HCT116 (cell line): ENCODE measurements at regions not wholly inside any gene's neighbourhood (a gene's known extent, or its start where the extent isn't known, plus 50 kb on each side); places are given as distances from the start of the nearest gene placed in this dataset.
"Not testable (repeated sequence)": the region's sequence is repeated elsewhere in the genome, so short reads cannot be mapped to it uniquely, and the experiment has no call there.

Source experiments
- ATAC-seq: fragments of 200-7000 bp; cut with Tn5 transposase; 2 replicates; pipeline ENCODE4 v1.9.1; 2020; ENCODE audit warnings: mild to moderate bottlenecking, moderate library complexity
- BruUV-seq: library from RNA; stranded (reverse); fragments of 400-500 nt; replicated peaks from 2 replicates; lab custom pipeline; 2021; lab: Mats Ljungman, UMichigan
- CTCF ChIA-PET: fragments of 300-600 bp; sonication (Branson Sonifier 250); formaldehyde crosslinking; loops from one replicate; lab custom pipeline; 2021; ENCODE audit warnings: antibody characterized with exemption; lab: Charles Lee
- POLR2A ChIA-PET: fragments of 300-600, 350-600 bp; sonication (Branson Sonifier 250); formaldehyde crosslinking; loops from one replicate; lab custom pipeline; 2021; ENCODE audit warnings: antibody characterized with exemption; lab: Charles Lee
- RAD21 ChIA-PET, 2 experiments: fragments of 300-600 bp; sonication (Branson Sonifier 250); formaldehyde crosslinking; loops; one replicate each; lab custom pipeline; 2023; ENCODE audit warnings: low total read pairs in 2 of 2; ENCODE audit not compliant: uncharacterized antibody in 2 of 2, unreplicated experiment in 2 of 2, low non-redundant PET in 1 of 2; lab: Charles Lee
- DNase-seq: peaks from one replicate; pipeline ENCODE4 v3.0.0-alpha.2; 2010; ENCODE audit warnings: low read depth, low spot score
- H2AFZ ChIP-seq: fragments of 200-600 bp; shearing (Covaris generic), sonication (generic); 2 replicates; pipeline ENCODE4 v1.6.1; 2017; ENCODE audit warnings: low read depth, mixed run types, mixed read lengths, antibody characterized with exemption, low read length; ENCODE audit not compliant: poor library complexity, severe bottlenecking
- H3K27ac ChIP-seq: 2 replicates; pipeline ENCODE4 v1.5.1; 2012; ENCODE audit warnings: low read depth, low read length
- H3K27me3 ChIP-seq: fragments of 200-600 bp; sonication (generic); 2 replicates; pipeline ENCODE4 v1.6.1; 2016; ENCODE audit warnings: mixed run types, low read length, mixed read lengths; ENCODE audit not compliant: insufficient read depth
- H3K36me3 ChIP-seq, 2 experiments: fragments of 200-500 bp in 1 of 2; fragments of 200-600 bp in 1 of 2; sonication (Bioruptor generic) in 1 of 2; sonication (generic) in 1 of 2; 2 replicates each; pipeline versions ENCODE4 v1.5.1 to v1.6.1; 2014 to 2016; ENCODE audit warnings: low read length in 2 of 2, inconsistent platforms in 1 of 2, mixed read lengths in 1 of 2, mixed run types in 1 of 2; ENCODE audit not compliant: insufficient read depth in 2 of 2, control insufficient read depth in 1 of 2
- H3K4me1 ChIP-seq, 2 experiments: fragments of 200-600 bp in 1 of 2; sonication (generic) in 1 of 2; 2 replicates each; pipeline versions ENCODE4 v1.5.1 to v1.6.1; 2012 to 2017; ENCODE audit warnings: low read length in 2 of 2, inconsistent platforms in 1 of 2, mild to moderate bottlenecking in 1 of 2, mixed read lengths in 1 of 2, mixed run types in 1 of 2, moderate library complexity in 1 of 2; ENCODE audit not compliant: insufficient read depth in 2 of 2, control insufficient read depth in 1 of 2
- H3K4me2 ChIP-seq: fragments of 200-600 bp; sonication (generic); 2 replicates; pipeline ENCODE4 v1.6.1; 2017; ENCODE audit warnings: mixed run types, low read length, mixed read lengths
- H3K4me3 ChIP-seq, 2 experiments: fragments of 200-600 bp in 1 of 2; sonication (generic) in 1 of 2; replicated peaks in 1 of 2; 2 replicates each; pipeline ENCODE4 v1.5.1; 2011 to 2016; ENCODE audit warnings: low read length in 2 of 2, control low read depth in 1 of 2, low read depth in 1 of 2, mild to moderate bottlenecking in 1 of 2, mixed read lengths in 1 of 2, mixed run types in 1 of 2
- H3K79me2 ChIP-seq: fragments of 200-600 bp; sonication (generic); 2 replicates; pipeline ENCODE4 v1.6.1; 2017; ENCODE audit warnings: mild to moderate bottlenecking, mixed run types, low read length, moderate library complexity, mixed read lengths; ENCODE audit not compliant: insufficient read depth
- H3K9ac ChIP-seq: fragments of 200-600 bp; sonication (generic); 2 replicates; pipeline ENCODE4 v1.6.1; 2016; ENCODE audit warnings: low read length, mixed read lengths
- H3K9me2 ChIP-seq: fragments of 200-600 bp; sonication (generic), shearing (Covaris generic); 2 replicates; pipeline ENCODE4 v1.6.1; 2017; ENCODE audit warnings: mixed run types, mild to moderate bottlenecking, moderate library complexity; ENCODE audit not compliant: insufficient read depth
- H3K9me3 ChIP-seq, 2 experiments: fragments of 200-500 bp in 1 of 2; fragments of 200-600 bp in 1 of 2; sonication (Bioruptor generic) in 1 of 2; sonication (generic) in 1 of 2; 2 replicates each; pipeline ENCODE4 v1.6.1; 2014 to 2017; ENCODE audit warnings: low read length in 2 of 2, mixed read lengths in 2 of 2, inconsistent platforms in 1 of 2, low read depth in 1 of 2, mild to moderate bottlenecking in 1 of 2, mixed run types in 1 of 2, moderate library complexity in 1 of 2; ENCODE audit not compliant: control insufficient read depth in 1 of 2, insufficient read depth in 1 of 2
- H4K20me1 ChIP-seq: fragments of 200-600 bp; sonication (generic), shearing (Covaris generic); 2 replicates; pipeline ENCODE4 v1.6.1; 2017; ENCODE audit warnings: mixed run types, mild to moderate bottlenecking, moderate library complexity; ENCODE audit not compliant: insufficient read depth
- CBX3 ChIP-seq: IDR thresholded peaks from 2 replicates; pipeline ENCODE4 v1.6.1; 2012; ENCODE audit warnings: low read depth
- CEBPB ChIP-seq: IDR thresholded peaks from 2 replicates; pipeline ENCODE4 v1.6.1; 2012; ENCODE audit warnings: low read depth
- EZH2 ChIP-seq: fragments of 200-600 bp; sonication (generic); IDR thresholded peaks from 2 replicates; pipeline ENCODE4 v1.6.1; 2017; ENCODE audit warnings: antibody characterized with exemption, mixed run types
- EZH2phosphoT487 ChIP-seq: fragments of 200-600 bp; IDR thresholded peaks from 2 replicates; pipeline ENCODE4 v1.6.1; 2018; ENCODE audit warnings: antibody characterized with exemption, borderline replicate concordance
- FOSL1 ChIP-seq: IDR thresholded peaks from 2 replicates; pipeline ENCODE4 v1.6.1; 2012; ENCODE audit warnings: low read depth
- POLR2A ChIP-seq: IDR thresholded peaks from 2 replicates; pipeline ENCODE4 v1.7.0; 2011; ENCODE audit warnings: borderline replicate concordance; ENCODE audit not compliant: insufficient read depth, insufficient read length; ENCODE audit errors: extremely low read depth
- POLR2AphosphoS5 ChIP-seq: IDR thresholded peaks from 2 replicates; pipeline ENCODE4 v1.6.1; 2011; ENCODE audit warnings: mild to moderate bottlenecking, low read depth, low read length, moderate library complexity
- SIN3A ChIP-seq: IDR thresholded peaks from 2 replicates; pipeline ENCODE4 v1.6.1; 2012; ENCODE audit warnings: low read depth
- SRF ChIP-seq: IDR thresholded peaks from 2 replicates; pipeline ENCODE4 v1.6.1; 2012; ENCODE audit warnings: low read depth
- TCF7L2 ChIP-seq: IDR thresholded peaks from 2 replicates; pipeline ENCODE4 v1.7.0; 2011; ENCODE audit warnings: borderline replicate concordance, inconsistent platforms; ENCODE audit not compliant: insufficient read depth, insufficient read length; ENCODE audit errors: extremely low read depth
- intact Hi-C: fragments of 100-400 bp; cut with micrococcal nuclease; formaldehyde crosslinking; loops from 2 replicates; pipeline ENCODE4 v1.10.0; 2022
- TF ChIP-seq, protein P1 (sequence below): IDR thresholded peaks from 2 replicates; pipeline ENCODE4 v1.6.1; 2011; ENCODE audit warnings: mild to moderate bottlenecking, low read length, moderate library complexity; ENCODE audit not compliant: insufficient replicate concordance; ENCODE audit errors: extremely low read depth
- TF ChIP-seq, protein P2 (sequence below): IDR thresholded peaks from 2 replicates; pipeline ENCODE4 v1.6.1; 2012
- TF ChIP-seq, protein P3 (sequence below), 3 experiments: fragments of 200-600 bp in 1 of 3; sonication (generic) in 1 of 3; IDR thresholded peaks in 2 of 3; conservative IDR thresholded peaks in 1 of 3; 2 replicates each; pipeline ENCODE4 v1.5.1; 2012 to 2017; ENCODE audit warnings: low read depth in 2 of 3, low read length in 2 of 3, antibody characterized with exemption in 1 of 3, borderline replicate concordance in 1 of 3, control low read depth in 1 of 3, mild to moderate bottlenecking in 1 of 3, mixed read lengths in 1 of 3, mixed run types in 1 of 3, moderate library complexity in 1 of 3; ENCODE audit not compliant: insufficient read depth in 1 of 3

DNA sequence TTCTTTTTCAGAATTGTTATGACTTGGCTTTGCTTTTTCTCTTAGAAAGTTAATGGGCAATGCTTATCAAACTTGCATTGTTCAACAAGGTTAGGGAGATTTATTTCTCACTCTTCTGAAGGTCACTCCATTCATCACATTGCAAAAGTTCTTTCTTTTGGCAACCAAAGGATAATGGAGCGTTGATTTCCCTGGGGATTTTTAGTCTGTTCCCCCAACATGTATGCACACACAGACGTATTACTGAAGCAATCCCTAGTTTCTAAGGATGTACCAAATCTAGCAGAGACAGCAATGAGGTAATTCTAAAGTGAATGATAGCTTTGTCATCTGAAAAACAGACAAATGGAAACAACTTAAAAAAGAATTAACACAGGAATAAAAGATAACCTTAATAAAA, 349.1 kb downstream of the NYAP2 start (continued):
- TF ChIP-seq POLR2A, result no peak

DNA sequence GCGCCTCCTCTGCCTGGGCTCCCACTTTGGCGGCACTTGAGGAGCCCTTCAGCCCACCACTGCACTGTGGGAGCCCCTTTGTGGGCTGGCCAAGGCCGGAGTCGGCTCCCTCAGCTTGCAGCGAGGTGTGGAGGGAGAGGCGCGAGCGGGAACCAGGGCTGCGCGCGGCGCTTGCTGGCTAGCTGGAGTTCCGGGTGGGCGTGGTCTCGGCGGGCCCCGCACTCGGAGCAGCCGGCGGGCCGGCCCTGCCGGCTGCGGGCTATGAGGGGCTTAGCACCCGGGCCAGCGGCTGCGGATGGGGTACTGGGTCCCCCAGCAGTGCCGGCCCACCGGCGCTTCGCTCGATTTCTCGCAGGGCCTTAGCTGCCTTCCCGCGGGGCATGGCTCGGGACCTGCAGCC, 344.5 kb downstream of the NYAP2 start:
- POLR2A ChIA-PET, H3K9ac ChIP-seq, H3K4me2 ChIP-seq, H3K4me1 ChIP-seq, CTCF ChIA-PET, H3K4me3 ChIP-seq, DNase-seq, RAD21 ChIA-PET, intact Hi-C loops, H3K27me3 ChIP-seq, H2AFZ ChIP-seq, H3K79me2 ChIP-seq, ATAC-seq, H3K36me3 ChIP-seq, H3K9me3 ChIP-seq, H3K27ac ChIP-seq, H3K9me2 ChIP-seq, H4K20me1 ChIP-seq, BruUV-seq: not testable (repeated sequence)

DNA sequence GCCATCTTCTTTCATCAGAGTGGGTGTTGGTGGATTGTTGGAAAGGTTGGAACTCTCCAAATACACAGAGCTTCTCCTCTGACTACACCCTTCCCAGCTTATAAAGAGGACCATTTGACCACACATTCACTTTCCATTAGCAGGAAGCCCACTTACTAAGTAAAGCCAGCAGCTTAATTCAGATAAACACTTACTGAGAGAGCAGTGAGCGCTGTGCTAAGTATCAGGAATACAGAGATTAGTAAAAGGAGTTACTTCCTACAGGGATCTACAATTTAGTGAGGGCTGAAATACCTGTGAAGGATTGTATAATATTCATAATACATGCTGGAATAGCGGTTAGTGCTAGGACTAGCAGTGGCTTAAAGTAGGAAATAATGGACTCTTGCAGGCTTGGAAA, 343.0 kb downstream of the NYAP2 start:
- RAD21 ChIA-PET, result no interaction called here
- H3K27me3 ChIP-seq, result no peaks in the 10 kb centered on the region
- H3K9me2 ChIP-seq, result no peaks in the 10 kb centered on the region
- H3K9me3 ChIP-seq, result no peaks in the 10 kb centered on the region
- H3K4me1 ChIP-seq, result peaks cover 5 to 9% of the 10 kb centered on the region in 2 experiments
- DNase-seq (no peak), ATAC-seq (no peak)
- H4K20me1 ChIP-seq, result no peaks in the 10 kb centered on the region
- H3K79me2 ChIP-seq, result no peaks in the 10 kb centered on the region
- no peak overlapping the region for H3K4me2 ChIP-seq
- no peak overlapping the region for H3K9ac ChIP-seq
- H3K36me3 ChIP-seq, result no peaks in the 10 kb centered on the region
- CTCF ChIA-PET, result no interaction called here
- POLR2A ChIA-PET, result interaction anchor here (1.4 kb wide), 1 partner anchor 10 kb away, joined by 3 read pairs; no protein-coding TSS in a partner anchor
- no TSS peak for BruUV-seq
- no peak overlapping the region for H3K4me3 ChIP-seq
- intact Hi-C loops, result no loop called here
- H3K27ac ChIP-seq, result no peak overlapping the region
- no peak overlapping the region for H2AFZ ChIP-seq
- no peak for TF ChIP-seq CEBPB
- TF ChIP-seq SIN3A, result no peak
- TF ChIP-seq POLR2A, result no peak
- TF ChIP-seq, protein P1, sequence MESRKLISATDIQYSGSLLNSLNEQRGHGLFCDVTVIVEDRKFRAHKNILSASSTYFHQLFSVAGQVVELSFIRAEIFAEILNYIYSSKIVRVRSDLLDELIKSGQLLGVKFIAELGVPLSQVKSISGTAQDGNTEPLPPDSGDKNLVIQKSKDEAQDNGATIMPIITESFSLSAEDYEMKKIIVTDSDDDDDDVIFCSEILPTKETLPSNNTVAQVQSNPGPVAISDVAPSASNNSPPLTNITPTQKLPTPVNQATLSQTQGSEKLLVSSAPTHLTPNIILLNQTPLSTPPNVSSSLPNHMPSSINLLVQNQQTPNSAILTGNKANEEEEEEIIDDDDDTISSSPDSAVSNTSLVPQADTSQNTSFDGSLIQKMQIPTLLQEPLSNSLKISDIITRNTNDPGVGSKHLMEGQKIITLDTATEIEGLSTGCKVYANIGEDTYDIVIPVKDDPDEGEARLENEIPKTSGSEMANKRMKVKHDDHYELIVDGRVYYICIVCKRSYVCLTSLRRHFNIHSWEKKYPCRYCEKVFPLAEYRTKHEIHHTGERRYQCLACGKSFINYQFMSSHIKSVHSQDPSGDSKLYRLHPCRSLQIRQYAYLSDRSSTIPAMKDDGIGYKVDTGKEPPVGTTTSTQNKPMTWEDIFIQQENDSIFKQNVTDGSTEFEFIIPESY, result no peak
- TF ChIP-seq TCF7L2, result no peak
- no peak for TF ChIP-seq FOSL1
- no peak for TF ChIP-seq CBX3
- TF ChIP-seq, protein P2, sequence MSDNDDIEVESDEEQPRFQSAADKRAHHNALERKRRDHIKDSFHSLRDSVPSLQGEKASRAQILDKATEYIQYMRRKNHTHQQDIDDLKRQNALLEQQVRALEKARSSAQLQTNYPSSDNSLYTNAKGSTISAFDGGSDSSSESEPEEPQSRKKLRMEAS, result no peak
- no peak for TF ChIP-seq EZH2phosphoT487
- TF ChIP-seq POLR2AphosphoS5, result no peak
- TF ChIP-seq, protein P3, sequence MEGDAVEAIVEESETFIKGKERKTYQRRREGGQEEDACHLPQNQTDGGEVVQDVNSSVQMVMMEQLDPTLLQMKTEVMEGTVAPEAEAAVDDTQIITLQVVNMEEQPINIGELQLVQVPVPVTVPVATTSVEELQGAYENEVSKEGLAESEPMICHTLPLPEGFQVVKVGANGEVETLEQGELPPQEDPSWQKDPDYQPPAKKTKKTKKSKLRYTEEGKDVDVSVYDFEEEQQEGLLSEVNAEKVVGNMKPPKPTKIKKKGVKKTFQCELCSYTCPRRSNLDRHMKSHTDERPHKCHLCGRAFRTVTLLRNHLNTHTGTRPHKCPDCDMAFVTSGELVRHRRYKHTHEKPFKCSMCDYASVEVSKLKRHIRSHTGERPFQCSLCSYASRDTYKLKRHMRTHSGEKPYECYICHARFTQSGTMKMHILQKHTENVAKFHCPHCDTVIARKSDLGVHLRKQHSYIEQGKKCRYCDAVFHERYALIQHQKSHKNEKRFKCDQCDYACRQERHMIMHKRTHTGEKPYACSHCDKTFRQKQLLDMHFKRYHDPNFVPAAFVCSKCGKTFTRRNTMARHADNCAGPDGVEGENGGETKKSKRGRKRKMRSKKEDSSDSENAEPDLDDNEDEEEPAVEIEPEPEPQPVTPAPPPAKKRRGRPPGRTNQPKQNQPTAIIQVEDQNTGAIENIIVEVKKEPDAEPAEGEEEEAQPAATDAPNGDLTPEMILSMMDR (IDR thresholded peaks at IDR 0.05 in 2 of 3, conservative IDR thresholded peaks at IDR 0.05 in 1 of 3; ENCODE audit: borderline replicate concordance in 1 of 3, insufficient read depth in 1 of 3, low read depth in 2 of 3, low read length in 2 of 3), result no peak
- no peak for TF ChIP-seq SRF
- no peak for TF ChIP-seq EZH2
